ENCODE measurements at regions not wholly inside any gene's neighbourhood (a gene's known extent, or its start where the extent isn't known, plus 50 kb on each side); places are given as distances from the start of the nearest gene placed in this dataset.

DNA sequence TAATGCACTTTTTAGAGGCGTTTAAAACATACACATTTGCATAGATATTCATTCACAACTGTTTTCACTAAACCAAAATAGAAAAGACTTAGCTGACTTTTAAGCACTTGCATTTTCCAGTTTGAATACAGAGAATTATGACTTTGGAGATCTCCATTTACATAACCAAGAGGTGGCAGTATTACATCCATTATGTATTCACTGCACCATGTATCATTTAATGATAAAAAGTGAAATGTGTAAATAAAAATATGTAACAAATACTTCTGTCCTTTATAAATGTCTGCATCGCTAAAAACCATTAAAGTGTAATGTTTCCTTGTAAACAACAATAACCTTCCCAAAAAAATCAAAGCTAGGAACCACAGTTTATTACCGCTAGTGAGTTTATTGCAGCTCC is 413.2 kb downstream of the FGF13 start:
- TF ChIP-seq, protein P1, sequence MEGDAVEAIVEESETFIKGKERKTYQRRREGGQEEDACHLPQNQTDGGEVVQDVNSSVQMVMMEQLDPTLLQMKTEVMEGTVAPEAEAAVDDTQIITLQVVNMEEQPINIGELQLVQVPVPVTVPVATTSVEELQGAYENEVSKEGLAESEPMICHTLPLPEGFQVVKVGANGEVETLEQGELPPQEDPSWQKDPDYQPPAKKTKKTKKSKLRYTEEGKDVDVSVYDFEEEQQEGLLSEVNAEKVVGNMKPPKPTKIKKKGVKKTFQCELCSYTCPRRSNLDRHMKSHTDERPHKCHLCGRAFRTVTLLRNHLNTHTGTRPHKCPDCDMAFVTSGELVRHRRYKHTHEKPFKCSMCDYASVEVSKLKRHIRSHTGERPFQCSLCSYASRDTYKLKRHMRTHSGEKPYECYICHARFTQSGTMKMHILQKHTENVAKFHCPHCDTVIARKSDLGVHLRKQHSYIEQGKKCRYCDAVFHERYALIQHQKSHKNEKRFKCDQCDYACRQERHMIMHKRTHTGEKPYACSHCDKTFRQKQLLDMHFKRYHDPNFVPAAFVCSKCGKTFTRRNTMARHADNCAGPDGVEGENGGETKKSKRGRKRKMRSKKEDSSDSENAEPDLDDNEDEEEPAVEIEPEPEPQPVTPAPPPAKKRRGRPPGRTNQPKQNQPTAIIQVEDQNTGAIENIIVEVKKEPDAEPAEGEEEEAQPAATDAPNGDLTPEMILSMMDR (IDR thresholded peaks at IDR 0.05; ENCODE audit: insufficient read depth, low read depth, low read length), result no peak
- no peak for TF ChIP-seq EZH2 (IDR thresholded peaks at IDR 0.05; ENCODE audit: insufficient read depth, low read length)

All from astrocyte (in vitro differentiated cells and primary cell).